GM04504 (cell line): ENCODE measurements at regions not wholly inside any gene's neighbourhood (a gene's known extent, or its start where the extent isn't known, plus 50 kb on each side); places are given as distances from the start of the nearest gene placed in this dataset.
"Not testable (repeated sequence)": the region's sequence is repeated elsewhere in the genome, so short reads cannot be mapped to it uniquely, and the experiment has no call there.

Source experiments
- DNase-seq: peaks from one replicate; pipeline ENCODE4 v3.0.0-alpha.2; 2012; ENCODE audit warnings: low read depth

DNA sequence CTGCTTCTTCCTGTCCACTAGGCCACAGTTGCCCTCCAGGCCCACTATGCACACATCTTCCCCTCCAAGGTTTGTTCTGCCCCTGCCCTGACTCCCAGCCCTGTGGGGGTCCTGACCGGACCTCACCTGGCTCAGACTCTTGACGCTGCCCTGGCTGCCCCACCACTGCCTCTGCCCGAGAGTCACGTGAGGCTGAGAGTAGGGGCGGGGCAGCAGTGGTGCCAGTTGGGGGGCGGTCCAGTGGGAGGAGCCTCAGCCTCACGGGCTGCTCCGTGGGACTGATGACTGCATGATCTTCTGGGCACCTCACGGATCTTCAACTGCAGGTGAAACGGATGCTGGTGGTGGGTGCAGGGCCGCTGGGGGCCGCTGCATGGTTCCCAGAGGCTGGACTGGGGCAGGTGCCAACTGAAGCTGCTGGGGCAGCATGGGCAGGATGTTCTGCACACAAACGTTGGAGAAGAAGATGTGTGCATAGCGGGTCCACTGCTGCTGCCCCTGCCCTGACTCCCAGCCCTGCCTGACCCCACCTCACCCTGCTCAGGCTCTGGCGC is 77.6 kb downstream of the HHIPL2 start:
- not testable (repeated sequence) for DNase-seq

DNA sequence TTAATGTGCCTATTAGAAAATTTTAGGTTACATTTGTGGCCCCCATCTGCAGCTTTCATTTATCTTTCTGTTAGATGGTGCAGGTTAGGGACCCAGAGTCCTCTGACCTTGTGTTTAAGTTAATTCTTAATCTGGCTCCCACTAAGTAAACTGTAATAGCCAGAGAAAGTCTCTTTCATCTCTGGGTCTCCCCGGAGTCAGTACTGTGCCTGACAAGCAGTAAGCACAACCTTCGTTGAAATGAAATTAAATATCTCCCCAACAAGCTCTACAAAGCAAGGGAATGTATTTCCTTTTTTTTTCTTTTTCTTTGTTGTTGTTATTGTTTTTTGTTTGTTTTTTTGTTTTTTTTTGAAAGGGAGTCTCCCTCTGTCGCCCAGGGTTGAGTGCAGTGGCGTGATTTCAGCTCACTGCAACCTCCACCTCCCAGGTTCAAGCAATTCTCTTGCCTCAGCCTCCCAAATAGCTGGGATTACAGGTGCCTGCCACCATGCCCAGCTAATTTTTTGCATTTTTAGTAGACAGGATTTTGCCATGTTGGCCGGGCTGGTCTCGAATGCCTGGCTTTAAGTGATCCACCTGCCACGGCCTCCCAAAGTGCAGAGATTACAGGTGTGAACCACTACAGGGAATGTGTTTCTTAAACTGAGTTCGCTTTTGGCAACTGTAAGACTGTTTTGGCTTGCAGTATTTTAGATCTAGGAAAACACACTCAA is 81.6 kb downstream of the HHIPL2 start:
- DNase-seq = no peak

GRCh38 chr1:222465211-222466041 is 82.5 kb downstream of the HHIPL2 start:
- peak; percentile 95 for DNase-seq

- DNase-seq = peak; percentile 43
Observed at GRCh38 chr1:222464841-222465210, 83.1 kb downstream of the HHIPL2 start.

GRCh38 chr1:222463059-222463730 is 84.7 kb downstream of the HHIPL2 start:
- DNase-seq = no peak

GRCh38 chr1:222462601-222463000 is 85.3 kb downstream of the HHIPL2 start:
- DNase-seq = no peak

GRCh38 chr1:222461941-222462340 is 86.0 kb downstream of the HHIPL2 start:
- no peak for DNase-seq

DNA sequence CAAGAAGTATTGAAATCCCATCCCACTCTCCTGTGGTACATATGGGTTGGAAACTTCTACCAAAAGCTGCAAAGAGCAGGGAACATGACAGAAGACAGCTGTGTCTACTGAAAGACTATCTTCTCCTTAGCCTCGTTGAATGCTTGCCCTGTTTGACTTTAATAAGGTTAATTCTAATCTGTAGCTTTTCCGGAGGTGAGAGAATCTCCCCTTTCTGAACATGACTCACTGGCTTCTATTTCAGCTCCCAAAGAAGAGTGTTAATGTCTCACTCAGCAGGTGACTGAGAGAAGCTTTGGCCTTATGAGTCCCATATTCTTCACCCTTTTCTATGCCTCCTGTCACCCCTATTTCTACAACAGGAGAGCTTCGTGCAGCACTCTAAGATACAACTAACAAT is 88.3 kb downstream of the HHIPL2 start:
- DNase-seq = no peak

DNA sequence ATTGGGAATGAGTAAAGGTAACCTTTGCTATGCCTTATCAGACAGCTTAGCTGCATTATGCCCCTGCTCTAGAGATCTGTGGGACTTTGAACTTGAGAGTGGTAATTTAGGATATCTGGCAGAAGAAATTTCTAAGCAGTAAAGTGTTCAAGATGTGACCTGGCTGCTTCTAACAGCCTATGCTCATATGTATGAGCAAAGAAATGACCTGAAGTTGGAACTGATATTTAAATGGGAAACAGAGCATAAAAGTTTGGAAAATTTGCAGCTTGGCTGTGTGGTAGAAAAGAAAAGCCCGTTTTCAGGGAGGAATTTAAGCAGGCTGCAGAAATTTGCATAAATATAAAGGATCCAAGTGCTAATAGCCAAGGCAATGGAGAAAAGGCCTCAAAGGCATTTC is 90.4 kb downstream of the HHIPL2 start:
- no peak for DNase-seq

DNA sequence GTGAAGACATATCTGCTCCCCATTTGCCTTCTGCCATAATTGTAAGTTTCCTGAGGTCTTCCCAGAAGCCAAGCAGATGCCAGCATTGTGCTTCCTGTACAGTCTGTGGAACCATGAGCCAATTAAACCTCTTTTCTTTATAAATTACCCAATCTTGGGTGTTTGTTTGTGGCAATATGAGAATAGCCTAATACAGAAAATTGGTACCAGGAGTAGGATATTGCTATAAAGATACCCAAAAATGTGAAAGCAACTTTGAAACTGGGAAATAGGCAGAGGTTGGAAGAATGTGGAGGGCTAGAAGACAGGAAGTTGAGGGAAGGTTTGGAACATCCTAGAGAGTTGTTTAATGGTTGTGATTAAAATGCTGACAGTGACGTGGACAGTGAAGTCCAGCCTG is 90.8 kb downstream of the HHIPL2 start:
- DNase-seq = no peak

DNA sequence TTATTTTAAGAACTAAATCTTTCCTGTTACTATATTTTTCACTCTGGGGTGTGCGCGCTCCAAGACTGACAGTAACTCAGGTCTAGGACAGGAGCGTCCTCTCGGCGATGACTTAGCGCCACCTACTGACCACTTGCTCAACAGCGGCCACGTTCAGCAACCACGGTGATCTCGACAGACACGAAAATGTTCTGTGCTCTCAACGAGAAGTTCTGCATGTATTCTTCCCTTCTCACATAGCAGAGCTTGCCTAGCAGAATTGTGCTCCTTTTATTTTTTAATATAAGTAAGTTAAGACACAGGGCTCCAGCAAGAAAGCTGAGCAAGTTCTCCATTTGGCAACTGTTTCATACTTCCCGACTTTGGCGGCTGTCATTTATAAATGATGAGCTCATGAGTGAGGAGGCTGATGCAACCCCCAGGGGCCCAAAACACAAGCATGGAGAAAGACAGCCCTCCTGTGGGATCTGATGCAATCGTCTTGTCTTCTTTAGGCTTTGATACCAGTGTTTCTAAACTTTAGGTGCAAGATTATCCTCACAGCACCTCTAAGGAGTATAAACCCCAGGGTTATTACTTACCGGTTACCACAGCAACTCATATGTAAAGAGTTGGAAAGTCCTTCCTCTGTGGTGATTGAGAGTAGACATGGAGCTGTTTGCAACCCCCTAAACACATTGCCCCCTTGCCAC is 92.6 kb downstream of the HHIPL2 start:
- peak; percentile 85 for DNase-seq

DNA sequence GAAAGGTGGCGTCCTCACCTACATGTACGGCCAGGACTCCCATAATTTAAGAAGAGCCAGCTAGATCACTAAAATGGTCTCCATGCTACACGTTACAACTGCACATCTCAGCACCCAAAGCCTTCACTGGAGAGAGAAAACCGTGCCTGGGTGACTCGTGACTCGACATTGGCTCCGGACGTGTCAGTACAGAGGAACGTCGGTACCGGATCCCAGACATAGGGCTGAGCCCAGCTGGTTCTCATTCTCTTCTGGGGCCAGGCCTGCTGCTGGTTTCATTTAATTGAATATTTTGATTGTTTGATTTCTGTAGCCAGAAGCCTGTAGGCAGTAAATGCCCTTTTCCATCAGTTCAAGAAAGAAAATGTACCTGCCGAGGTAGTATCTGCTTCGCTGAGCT is 93.1 kb downstream of the HHIPL2 start:
- DNase-seq = peak; percentile 51

DNA sequence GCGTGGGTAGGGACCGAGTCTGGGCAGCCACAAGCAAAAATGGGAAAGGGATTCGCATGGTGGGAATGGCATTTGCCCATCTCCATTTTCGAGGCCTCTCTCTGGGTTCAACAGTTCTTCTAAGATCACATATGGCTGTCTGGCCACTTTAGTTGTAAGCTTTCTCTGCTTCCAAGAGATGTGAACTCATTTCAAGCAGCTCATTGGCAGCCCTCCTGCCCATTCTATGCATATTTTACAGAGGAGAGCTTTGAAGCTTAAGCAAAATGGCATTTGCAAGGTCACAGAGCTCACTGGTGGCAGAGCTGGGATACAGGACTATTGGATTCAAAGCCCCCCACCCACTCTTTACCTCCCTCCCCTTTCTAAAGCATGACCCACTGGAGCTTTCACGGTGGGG is 93.7 kb downstream of the HHIPL2 start:
- no peak for DNase-seq

GRCh38 chr1:222452031-222452430 is 95.9 kb downstream of the HHIPL2 start:
- DNase-seq = no peak

DNA sequence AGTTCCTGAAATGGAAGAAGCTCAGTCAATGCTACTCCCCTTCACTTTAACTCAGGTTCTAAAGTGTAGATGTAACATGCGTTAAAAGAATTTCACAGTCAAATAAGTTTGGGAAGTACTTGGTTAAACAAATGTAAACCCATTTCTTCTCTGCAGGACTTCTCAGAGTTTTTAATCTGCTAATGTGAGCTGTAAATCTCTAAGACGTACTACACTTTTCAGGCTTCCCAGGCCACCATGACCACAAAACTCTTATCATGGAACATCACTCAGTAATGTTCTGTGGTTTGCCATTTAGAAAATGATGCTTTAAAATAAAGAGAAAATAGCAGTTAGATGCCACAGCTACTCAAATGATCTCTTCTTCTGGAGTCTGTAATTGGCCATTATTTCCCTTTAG is 104.3 kb downstream of the HHIPL2 start:
- DNase-seq = no peak

DNA sequence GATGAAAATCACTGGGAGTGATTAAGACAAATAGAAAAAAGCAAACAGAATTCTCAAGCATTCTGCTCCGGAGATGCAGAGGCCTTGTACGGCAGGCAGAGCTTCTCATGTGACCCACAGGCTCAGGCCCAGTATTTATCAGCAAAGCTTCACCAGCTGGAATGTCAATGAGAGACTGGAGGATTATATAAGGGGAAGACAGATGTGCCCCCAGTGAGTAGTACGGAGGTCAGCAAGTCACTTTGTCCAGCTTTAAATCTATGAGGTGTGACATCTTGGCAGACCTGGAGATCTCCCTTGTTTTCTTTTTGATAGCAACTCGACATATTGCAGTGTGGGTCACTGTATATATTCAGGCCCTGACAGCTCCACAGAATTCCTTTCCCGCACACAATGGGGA is 106.8 kb downstream of the HHIPL2 start:
- no peak for DNase-seq

- no peak for DNase-seq
Observed at GRCh38 chr1:222424826-222425225, 123.1 kb downstream of the HHIPL2 start.

DNA sequence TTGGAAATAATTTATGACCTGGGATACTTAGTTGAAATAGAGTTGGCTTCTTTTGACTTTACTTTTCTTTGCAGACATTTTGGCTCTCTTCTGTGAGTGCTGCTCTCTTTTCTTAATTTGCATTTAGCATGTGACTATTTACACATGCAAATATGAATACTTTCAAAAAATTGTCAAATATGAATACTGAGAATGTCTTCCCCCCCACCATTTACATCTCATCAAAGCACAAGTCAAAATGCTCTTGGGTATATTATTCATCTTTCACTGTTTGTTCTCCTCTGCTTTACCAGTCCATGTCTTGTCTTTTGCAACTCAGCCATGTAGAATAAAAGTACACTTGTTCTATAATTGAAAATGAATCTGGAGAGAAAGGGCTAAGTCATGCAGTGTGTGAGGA is 126.5 kb downstream of the HHIPL2 start:
- DNase-seq = no peak

DNA sequence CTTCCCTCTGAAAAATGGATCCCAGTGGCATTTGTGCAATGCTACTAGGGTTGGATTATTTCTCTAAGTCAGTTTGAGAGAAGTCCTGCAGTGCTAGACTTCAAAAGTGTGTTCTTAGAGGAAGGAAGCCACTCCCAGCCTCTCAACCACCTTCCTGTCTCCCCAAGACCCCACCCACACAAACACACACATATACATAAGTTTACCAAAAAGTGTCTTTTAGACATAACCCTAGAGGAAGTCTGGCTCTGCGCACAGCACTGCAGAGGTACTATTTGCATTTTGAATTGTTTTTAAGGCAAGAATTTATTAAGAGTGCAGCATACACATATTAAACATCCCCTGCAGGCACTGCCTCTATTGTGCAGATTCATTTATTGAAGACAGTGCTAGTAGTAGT is 127.3 kb downstream of the HHIPL2 start:
- DNase-seq = no peak

- DNase-seq = no peak
Observed at GRCh38 chr1:222418654-222419053, 129.2 kb downstream of the HHIPL2 start.

GRCh38 chr1:222417264-222417663 is 130.6 kb downstream of the HHIPL2 start:
- no peak for DNase-seq
